HG03457 (cell line): ENCODE measurements at regions not wholly inside any gene's neighbourhood (a gene's known extent, or its start where the extent isn't known, plus 50 kb on each side); places are given as distances from the start of the nearest gene placed in this dataset.

Experiments used
- ATAC-seq: cut with Tn5 transposase; IDR thresholded peaks from one replicate; pipeline ENCODE4 v1.9.1; 2021; ENCODE audit warnings: moderate number of reproducible peaks; ENCODE audit not compliant: unreplicated experiment

DNA sequence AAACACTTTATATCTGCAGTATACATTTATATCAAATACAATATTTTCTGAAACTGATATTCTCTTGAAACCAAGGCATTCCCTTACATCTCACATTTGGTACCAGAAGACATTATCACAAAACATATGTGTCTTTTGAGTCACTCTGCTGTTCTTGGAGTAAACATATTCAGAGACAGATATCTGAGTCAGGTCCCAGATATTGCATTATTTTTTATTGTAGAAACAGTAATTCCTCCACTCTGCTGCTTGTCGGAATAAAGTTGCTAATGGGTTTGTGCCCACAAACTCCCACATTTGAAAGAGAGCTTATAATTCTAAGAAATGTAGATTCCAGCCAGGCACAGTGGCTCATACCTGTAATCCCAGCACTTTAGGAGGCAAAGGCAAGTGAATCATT, 261.1 kb upstream of the DAPK1 start:
- no peak for ATAC-seq

DNA sequence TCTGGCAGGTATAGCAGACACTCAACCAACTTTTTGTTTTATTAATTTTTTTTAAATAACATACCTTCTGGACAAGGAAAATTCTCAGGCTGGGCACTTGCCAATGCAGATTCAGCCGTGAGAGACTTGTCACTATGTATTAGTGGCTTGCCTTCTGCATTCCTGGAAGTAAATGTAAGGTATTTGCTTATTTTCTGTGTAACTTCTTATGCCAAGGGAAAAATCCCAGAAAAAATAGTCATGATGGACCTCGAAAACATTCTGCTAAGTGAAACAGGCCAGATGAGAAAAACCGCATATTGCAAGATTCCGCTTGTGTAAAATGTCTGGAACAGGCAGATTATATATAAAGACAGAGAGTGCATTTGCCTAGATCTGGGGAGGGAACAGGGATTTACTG, 260.3 kb upstream of the DAPK1 start:
- no peak for ATAC-seq

- no peak for ATAC-seq
These were observed 259.1 kb upstream of the DAPK1 start for GRCh38 chr9:87238545-87238944.

DNA sequence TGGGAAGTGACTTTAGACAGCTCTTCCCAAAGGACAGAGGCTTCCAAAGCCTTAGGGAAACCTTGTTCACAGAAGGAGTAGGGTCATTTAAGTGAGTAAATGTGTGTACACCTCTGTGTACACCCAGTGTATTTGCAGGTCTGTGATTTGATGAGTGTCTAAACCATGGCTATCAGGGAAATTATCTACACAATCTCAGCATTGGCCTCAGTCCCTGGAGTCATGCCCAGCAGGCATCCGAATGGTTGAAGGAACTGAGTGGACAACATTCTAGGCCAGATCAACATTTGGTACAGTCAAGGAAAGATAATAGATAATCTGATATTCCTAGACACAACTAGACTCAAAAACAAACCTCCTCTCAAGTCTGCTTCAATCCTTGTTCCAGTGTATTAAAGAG, 258.4 kb upstream of the DAPK1 start:
- no peak for ATAC-seq

DNA sequence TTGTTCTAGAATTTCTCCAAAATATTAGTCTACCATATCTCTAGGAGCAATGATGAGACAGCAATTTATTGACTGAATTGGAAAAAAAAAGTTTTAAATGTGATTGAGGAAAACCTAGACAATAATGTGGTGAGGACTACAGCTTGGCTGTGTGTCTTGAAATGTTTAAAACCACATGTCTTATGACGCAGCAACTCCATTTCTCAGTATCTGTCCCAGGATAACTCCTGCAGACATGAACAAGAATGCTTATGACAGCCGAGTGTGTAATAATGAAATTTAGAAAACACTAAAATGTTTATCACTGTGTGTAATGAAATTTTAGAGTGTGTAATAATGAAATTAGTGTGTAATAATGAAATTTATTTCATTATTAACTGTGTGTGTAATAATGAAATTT, 254.1 kb upstream of the DAPK1 start:
- no peak for ATAC-seq

- ATAC-seq = no peak
These were observed 252.4 kb upstream of the DAPK1 start for GRCh38 chr9:87245271-87245670.

DNA sequence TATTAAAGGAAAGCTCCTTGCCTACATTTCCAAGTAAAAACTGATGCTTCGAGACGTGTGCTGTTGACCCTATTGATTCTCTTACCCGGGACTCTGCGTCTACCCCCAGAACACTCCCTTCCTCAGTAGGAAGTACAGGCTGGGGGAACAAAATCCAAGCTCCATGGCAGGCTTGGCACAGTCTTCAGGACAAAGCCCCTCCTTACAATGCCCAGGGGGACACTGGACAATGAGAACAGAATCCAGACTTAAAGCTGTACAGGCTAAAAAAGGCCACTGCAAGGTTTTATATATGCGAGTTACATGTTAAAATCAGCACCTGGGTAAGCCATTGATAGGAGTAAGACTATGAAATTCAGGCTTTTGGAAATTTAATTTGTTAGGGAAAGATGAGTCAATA, 250.6 kb upstream of the DAPK1 start:
- ATAC-seq = no peak

- ATAC-seq = no peak
These were observed 248.6 kb upstream of the DAPK1 start for GRCh38 chr9:87249029-87249428.

GRCh38 chr9:87250205-87250604, 247.5 kb upstream of the DAPK1 start:
- ATAC-seq = no peak

- no peak for ATAC-seq
These were observed 242.1 kb upstream of the DAPK1 start for GRCh38 chr9:87255431-87256155.

- ATAC-seq = no peak
These were observed 240.7 kb upstream of the DAPK1 start for GRCh38 chr9:87256973-87257372.

- no peak for ATAC-seq
These were observed 237.8 kb upstream of the DAPK1 start for GRCh38 chr9:87259543-87260518.

GRCh38 chr9:87263291-87263690, 234.4 kb upstream of the DAPK1 start:
- ATAC-seq = no peak

DNA sequence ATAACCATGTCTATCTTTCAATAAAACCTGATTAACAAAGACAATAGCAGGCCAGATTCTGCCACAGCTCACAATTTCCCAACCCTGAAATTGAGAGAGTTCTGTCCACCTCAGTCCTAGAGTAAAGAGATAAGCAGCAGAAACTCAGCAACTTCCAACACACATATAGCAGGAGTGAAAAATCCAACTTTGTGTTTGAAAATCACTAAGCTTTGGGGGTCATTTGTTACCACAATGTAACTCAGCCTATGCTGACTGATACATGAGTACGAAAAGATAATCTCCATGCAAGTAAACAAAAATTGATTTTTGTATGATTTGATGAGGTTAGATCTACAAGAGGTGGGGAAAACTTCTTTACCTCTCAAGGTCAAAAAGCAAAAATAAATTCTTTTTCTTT, 231.0 kb upstream of the DAPK1 start:
- ATAC-seq = no peak

GRCh38 chr9:87267251-87268070, 230.2 kb upstream of the DAPK1 start:
- ATAC-seq = no peak

GRCh38 chr9:87269296-87270176, 228.1 kb upstream of the DAPK1 start:
- no peak for ATAC-seq

- ATAC-seq = no peak
These were observed 227.3 kb upstream of the DAPK1 start for GRCh38 chr9:87270221-87270847.

- ATAC-seq = no peak
These were observed 226.8 kb upstream of the DAPK1 start for GRCh38 chr9:87270848-87271234.

GRCh38 chr9:87271696-87272477, 225.8 kb upstream of the DAPK1 start:
- ATAC-seq = no peak
